HG03196 (cell line): ENCODE measurements at regions not wholly inside any gene's neighbourhood (a gene's known extent, or its start where the extent isn't known, plus 50 kb on each side); places are given as distances from the start of the nearest gene placed in this dataset.

Experiments used
- ATAC-seq: cut with Tn5 transposase; IDR thresholded peaks from one replicate; pipeline ENCODE4 v1.9.1; 2021; ENCODE audit not compliant: unreplicated experiment

DNA sequence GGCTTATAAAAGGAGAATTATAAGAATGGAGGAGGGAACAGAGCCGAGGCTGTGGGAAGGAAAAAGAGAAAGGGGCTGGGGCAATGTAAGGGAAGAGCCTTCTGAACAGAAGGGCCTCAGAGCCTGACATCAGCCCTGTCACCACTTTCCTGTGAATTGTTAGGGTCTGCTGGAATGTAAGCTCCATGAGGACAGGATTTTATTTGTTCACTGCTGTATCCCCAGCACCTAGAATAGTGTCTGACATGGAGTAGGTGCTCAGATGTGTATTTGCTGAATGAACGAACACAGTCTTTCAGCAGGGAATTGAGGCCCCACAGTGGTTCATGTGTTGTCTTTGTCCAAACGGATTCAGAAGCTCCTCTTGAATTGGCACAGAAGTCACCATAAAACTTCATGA, 251.5 kb downstream of the OPA1 start:
- ATAC-seq = no peak

DNA sequence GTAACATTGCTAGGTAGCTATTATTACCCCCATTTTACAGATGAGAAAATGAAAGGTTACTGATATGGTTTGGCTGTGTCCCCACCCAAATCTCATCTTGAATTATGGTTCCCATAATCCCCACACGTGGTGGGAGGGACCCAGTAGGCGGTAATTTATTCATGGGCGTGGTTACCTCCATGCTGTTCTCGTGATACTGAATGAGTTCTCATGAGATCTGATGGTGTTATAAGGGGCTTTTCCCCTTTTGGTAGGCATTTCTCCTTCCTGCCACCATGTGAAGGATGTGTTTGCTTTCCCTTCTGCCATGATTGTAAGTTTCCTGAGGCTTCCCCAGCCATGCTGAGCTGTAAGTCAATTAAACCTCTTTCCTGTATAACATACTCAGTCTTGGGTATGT, 252.1 kb downstream of the OPA1 start:
- no peak for ATAC-seq

- no peak for ATAC-seq
Observed at GRCh38 chr3:193846569-193846968, 253.6 kb downstream of the OPA1 start.

DNA sequence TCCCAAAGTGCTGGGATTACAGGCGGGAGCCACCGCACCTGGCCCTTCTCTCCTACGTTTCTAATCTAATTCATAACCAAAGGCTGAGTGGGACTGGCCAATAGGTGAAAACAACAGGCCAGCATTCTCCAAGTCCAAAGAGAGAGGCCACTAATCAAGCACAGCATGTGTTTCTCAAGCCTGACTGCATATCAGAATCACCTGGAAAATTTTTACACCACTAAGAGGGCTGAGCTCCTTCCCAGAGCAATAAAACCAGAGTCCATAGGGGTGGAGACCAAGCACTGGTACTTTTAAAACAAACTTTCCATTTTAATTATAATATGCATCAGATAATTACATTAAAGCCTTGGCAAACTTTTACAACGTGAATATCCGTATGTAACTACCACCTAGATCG, 254.4 kb downstream of the OPA1 start:
- no peak for ATAC-seq

DNA sequence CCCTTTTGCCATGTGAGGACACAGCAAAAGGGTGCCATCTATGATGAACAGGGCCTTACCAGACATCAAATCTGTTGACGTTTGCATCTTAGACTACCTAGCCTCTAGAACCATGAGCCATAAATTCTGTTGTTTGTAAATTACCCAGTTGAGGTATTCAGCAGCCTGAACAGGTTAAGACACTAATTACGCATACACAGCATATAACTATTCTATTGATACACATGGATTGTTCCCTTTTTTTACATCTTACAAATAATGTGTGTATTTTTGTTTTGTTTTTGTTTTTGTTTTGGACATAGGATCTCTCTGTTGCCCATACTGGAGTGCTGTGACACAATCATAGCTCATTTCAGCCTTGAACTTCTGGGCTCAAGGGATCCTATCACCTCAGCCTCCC, 255.5 kb downstream of the OPA1 start:
- ATAC-seq = no peak

GRCh38 chr3:193850084-193850619, 257.1 kb downstream of the OPA1 start:
- ATAC-seq = no peak

GRCh38 chr3:193851428-193851847, 258.4 kb downstream of the OPA1 start:
- ATAC-seq = no peak

DNA sequence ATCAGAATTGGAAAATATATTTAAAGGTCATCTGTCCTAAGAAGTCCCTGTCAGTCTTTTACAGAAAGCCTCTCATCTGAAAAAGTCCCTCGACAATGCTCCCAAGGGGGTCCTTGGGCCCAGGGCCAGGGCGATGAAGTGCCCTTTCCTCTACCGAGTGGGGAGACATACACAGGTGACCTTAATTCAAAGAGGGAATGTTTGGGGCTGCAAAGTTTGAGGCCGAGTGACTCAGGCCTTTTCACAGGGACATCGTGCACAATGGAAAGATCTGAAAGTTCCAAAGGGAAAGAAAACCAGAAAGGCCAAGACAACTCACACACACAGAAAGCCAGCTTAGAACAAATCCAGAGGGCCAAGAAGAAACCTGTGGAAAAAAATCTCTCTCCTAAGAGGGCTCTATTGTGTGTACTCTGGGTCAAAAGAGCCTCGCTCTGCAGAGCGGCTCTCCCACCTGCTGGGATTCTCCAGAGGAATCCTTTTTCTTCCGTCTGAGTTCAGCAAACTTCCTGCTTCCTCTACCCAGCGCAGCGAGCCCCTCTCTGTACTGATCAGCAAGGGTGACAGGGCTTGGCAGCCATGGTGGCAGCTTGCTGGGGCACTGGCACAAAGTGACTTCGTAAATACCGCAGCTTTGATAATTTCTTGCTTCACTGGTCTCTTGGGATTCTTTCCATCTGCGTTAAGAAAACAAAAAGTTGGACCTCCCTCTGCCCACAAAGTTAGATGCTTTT, 259.1 kb downstream of the OPA1 start:
- ATAC-seq = no peak

- ATAC-seq = no peak
Observed at GRCh38 chr3:193852901-193853300, 259.9 kb downstream of the OPA1 start.

DNA sequence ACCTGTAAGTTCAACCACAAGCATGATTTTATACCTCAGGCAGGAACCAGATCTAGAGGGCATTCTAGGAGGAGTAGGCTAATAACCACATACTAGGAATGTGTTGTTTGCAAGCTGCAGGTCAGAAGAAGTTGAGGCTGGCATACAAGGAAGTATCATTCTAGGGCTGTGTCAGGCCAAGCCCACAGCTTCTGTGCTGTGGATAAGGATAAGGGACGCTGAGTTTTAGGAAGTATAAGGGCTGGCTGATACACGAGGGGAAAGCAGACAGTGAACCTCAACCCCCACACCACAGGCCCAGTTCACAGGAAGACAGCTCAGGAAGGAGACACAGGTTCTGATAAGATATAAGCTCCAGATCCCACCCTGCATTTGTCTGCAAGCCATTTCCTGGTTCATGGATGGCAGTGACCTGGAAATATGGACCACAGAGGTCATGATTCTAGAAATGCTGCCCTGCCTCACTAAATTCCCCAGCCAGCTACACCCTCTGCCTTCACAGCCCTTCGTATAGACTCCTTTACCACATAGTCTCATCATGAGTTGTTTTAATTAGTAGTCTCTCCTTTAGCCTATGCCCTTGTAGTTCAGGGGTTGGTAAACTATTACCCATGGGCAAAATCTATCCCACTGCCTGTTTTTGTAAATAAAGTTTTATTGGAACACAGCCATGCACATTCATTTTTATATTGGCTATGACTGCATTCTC, 260.7 kb downstream of the OPA1 start:
- ATAC-seq = no peak

DNA sequence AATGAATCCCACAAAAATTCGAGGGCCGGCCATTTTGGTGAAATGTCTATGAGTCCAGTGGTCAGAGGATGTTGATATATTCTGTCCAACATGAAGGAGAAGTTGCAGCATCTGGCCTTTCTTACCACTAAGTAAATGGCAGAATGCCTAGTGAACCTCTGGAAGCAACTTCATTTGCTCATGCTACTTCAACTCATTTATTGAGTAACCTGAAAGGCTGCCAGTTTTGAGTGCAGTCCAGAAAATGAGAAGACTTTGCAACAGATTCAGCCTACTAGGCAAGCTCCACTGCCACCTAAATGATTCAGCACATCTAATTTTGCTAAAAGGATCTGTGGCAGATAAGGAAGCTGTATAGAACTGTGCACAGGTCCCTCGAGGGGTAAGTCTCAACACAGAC, 265.0 kb downstream of the OPA1 start:
- ATAC-seq = no peak

DNA sequence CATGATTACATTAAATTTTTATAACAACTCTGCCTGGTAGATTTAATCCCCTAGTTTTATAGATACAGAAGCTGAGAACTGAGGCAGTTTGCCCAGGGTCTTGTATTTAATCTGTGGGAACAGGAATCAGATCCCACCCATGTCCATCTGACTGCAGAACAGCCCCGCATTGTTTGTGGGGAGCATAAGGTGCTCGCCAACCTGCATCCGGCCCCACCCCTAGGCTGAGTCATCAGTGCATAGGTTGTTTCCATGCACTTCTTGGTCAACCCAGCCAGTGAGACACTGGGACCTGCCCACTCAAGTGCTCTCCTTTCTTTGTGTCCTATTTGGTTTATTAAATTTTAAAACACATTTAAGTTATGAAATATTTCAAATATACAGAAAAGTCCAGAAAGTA, 266.2 kb downstream of the OPA1 start:
- ATAC-seq = no peak

GRCh38 chr3:193861012-193861411, 268.0 kb downstream of the OPA1 start:
- no peak for ATAC-seq

DNA sequence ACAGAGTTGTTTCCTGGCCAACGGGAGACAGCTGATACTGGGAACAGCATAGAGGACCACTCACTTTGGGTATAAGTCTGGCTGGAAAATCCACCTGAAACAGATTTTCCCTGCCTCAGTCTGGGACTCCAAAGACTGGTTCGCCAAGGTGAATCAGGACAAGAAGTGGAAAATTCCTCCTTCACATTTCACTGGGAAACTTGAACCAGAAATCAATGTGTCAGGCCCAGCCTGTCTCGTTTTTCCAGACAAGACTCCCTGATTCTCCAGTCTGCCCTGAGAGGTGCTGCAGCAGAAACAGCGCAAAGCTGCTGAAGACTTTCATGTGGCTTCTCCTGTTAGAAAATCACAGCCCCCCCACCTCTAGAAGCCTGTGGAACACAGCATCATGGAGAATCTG, 269.8 kb downstream of the OPA1 start:
- ATAC-seq = no peak

- no peak for ATAC-seq
Observed at GRCh38 chr3:193863657-193864357, 270.8 kb downstream of the OPA1 start.

DNA sequence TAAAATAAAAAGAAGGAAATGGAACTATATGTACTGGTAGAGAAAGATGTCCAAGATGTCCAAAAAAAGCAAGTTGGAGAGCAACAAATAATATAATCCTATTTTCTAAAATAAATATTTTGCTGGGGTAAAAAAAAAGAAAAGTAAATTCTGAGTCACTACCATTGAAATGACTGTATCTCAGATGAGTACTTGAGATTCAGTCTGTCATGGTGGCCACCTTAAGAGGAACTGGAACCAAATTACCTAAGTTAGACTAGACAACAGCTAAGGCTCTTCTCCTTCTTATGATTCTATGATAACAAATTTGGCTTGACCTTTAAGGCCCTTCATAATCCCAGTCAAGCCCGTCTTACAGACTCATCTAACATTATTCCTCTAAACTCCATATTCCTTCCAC, 270.6 kb upstream of the HES1 start:
- peak; percentile 58 for ATAC-seq

GRCh38 chr3:193865896-193866480, 270.0 kb upstream of the HES1 start:
- no peak for ATAC-seq

DNA sequence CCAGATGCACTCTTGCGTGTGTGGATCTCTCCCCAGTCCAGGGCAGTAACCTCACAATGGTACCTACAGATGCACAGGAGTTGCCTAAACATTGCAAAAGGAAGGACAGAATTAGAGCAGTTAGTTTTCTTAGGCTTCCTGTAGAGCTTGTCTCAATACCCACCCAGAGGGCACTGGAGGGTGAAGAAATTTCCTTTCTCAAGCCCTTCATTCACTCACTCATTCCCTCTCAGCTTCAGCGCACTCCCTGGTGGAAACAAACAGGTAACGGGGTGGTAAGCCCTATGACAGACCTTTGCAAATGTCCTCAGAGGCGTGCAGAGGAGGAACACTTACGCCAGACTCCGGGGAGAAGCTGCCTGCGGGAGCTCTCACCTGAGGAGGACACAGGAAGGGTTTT, 267.4 kb upstream of the HES1 start:
- peak; percentile 41 for ATAC-seq

DNA sequence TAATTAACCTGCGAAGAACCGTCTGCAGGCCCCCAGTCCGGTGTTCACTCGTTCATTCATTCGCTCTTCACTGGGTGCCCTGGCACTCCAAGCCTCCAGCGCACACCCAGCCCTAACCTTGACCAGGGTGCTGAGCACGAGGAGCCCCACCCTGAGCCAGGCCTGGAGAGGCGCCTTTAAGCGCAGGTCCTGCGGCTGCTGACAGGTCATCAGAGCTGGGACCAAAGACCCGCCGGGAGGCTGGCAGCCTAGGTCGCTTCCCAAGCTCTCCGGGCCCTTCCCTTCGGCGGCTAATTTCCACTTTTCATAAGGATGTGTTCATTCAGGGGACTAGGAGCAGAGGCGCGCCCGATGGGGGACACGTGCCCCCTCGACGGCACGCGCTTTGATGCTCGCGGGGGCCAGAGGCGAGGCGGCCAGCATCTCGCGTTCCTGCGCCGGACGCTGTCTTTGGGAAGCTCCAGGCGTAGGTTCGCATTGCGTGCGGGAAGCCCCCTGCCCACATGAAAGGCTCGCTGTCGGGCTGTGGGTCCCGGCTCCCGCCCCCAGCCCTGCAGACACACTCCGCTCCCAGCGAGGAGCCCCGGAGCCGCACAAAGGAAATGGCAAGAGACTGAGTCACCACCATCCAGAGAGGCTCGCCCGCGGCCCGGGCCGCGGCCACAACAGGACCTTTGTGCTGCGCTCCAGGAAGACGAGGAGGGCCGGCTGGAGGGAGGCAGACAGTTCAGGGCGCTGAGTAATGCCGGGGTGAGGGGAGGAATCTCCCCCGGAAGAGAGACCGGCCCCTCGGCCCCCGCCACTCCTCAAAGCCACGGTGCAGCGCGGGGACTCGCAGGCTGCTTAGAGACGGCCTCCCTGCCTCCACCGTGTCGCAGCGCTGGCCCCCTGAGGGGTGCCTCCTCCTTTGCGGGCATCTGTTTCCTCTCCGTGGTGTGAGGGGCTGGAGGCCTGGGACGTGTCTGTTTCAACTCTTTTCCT, 266.4 kb upstream of the HES1 start:
- ATAC-seq = no peak
